ENCODE measurements at regions not wholly inside any gene's neighbourhood (a gene's known extent, or its start where the extent isn't known, plus 50 kb on each side); places are given as distances from the start of the nearest gene placed in this dataset.

- H3K4me3 ChIP-seq (ENCODE audit: insufficient read depth, low read depth, low read length) = no peak overlapping the region
- H3K36me3 ChIP-seq (ENCODE audit: control insufficient read depth, insufficient read depth, low read length) = no peaks in the 10 kb centered on the region
- no peaks in the 10 kb centered on the region for H3K4me1 ChIP-seq (ENCODE audit: control insufficient read depth, insufficient read depth, low read length)
- 100% methylated on average over 1 of the region's 1 CpG for WGBS, 2 experiments
- H3K27ac ChIP-seq (ENCODE audit: insufficient read depth, low read depth, low read length, poor library complexity, severe bottlenecking) = no peak overlapping the region
- no peaks in the 10 kb centered on the region for H3K9me3 ChIP-seq (ENCODE audit: control insufficient read depth, low read length)
- H3K27me3 ChIP-seq (ENCODE audit: control insufficient read depth, insufficient read depth, low read length, poor library complexity, severe bottlenecking) = no peaks in the 10 kb centered on the region
Measured at GRCh38 chr3:144041960-144042556, 70.4 kb downstream of the DIPK2A start.

- Histone ChIP-seq H3K4me1 (ENCODE audit: control insufficient read depth, insufficient read depth, low read length) (no peaks in the 10 kb centered on the region), H3K27me3 (ENCODE audit: control insufficient read depth, insufficient read depth, low read length, poor library complexity, severe bottlenecking) (no peaks in the 10 kb centered on the region), H3K4me3 (ENCODE audit: insufficient read depth, low read depth, low read length) (no peak overlapping the region), H3K36me3 (ENCODE audit: control insufficient read depth, insufficient read depth, low read length) (no peaks in the 10 kb centered on the region), H3K27ac (ENCODE audit: insufficient read depth, low read depth, low read length, poor library complexity, severe bottlenecking) (no peak overlapping the region), H3K9me3 (ENCODE audit: control insufficient read depth, low read length) (no peaks in the 10 kb centered on the region)
- 95 to 100% methylated on average over 1 of the region's 1 CpG for WGBS, 2 experiments
Measured at GRCh38 chr3:144045766-144046165, 74.1 kb downstream of the DIPK2A start.

GRCh38 chr3:144049374-144049773, 77.8 kb downstream of the DIPK2A start:
- WGBS, 2 experiments = 92 to 94% methylated on average over 4 to 5 of the region's 5 CpGs
- Histone ChIP-seq H3K9me3 (ENCODE audit: control insufficient read depth, low read length) (no peaks in the 10 kb centered on the region), H3K36me3 (ENCODE audit: control insufficient read depth, insufficient read depth, low read length) (no peaks in the 10 kb centered on the region), H3K4me1 (ENCODE audit: control insufficient read depth, insufficient read depth, low read length) (no peaks in the 10 kb centered on the region), H3K27ac (ENCODE audit: insufficient read depth, low read depth, low read length, poor library complexity, severe bottlenecking) (no peak overlapping the region), H3K4me3 (ENCODE audit: insufficient read depth, low read depth, low read length) (no peak overlapping the region), H3K27me3 (ENCODE audit: control insufficient read depth, insufficient read depth, low read length, poor library complexity, severe bottlenecking) (no peaks in the 10 kb centered on the region)

GRCh38 chr3:144051211-144051610, 79.6 kb downstream of the DIPK2A start:
- Histone ChIP-seq H3K4me3 (ENCODE audit: insufficient read depth, low read depth, low read length) (no peak overlapping the region), H3K36me3 (ENCODE audit: control insufficient read depth, insufficient read depth, low read length) (no peaks in the 10 kb centered on the region), H3K9me3 (ENCODE audit: control insufficient read depth, low read length) (no peaks in the 10 kb centered on the region), H3K4me1 (ENCODE audit: control insufficient read depth, insufficient read depth, low read length) (no peaks in the 10 kb centered on the region), H3K27me3 (ENCODE audit: control insufficient read depth, insufficient read depth, low read length, poor library complexity, severe bottlenecking) (no peaks in the 10 kb centered on the region), H3K27ac (ENCODE audit: insufficient read depth, low read depth, low read length, poor library complexity, severe bottlenecking) (no peak overlapping the region)

GRCh38 chr3:144052275-144052674, 80.7 kb downstream of the DIPK2A start:
- Histone ChIP-seq H3K4me3 (ENCODE audit: insufficient read depth, low read depth, low read length) (no peak overlapping the region), H3K9me3 (ENCODE audit: control insufficient read depth, low read length) (no peaks in the 10 kb centered on the region), H3K4me1 (ENCODE audit: control insufficient read depth, insufficient read depth, low read length) (no peaks in the 10 kb centered on the region), H3K27me3 (ENCODE audit: control insufficient read depth, insufficient read depth, low read length, poor library complexity, severe bottlenecking) (no peaks in the 10 kb centered on the region), H3K36me3 (ENCODE audit: control insufficient read depth, insufficient read depth, low read length) (no peaks in the 10 kb centered on the region), H3K27ac (ENCODE audit: insufficient read depth, low read depth, low read length, poor library complexity, severe bottlenecking) (no peak overlapping the region)

GRCh38 chr3:144053121-144053520, 81.5 kb downstream of the DIPK2A start:
- H3K4me3 ChIP-seq (ENCODE audit: insufficient read depth, low read depth, low read length) = no peak overlapping the region

GRCh38 chr3:144054766-144055165, 83.1 kb downstream of the DIPK2A start:
- Histone ChIP-seq H3K4me1 (ENCODE audit: control insufficient read depth, insufficient read depth, low read length) (no peaks in the 10 kb centered on the region), H3K27ac (ENCODE audit: insufficient read depth, low read depth, low read length, poor library complexity, severe bottlenecking) (no peak overlapping the region), H3K9me3 (ENCODE audit: control insufficient read depth, low read length) (no peaks in the 10 kb centered on the region), H3K36me3 (ENCODE audit: control insufficient read depth, insufficient read depth, low read length) (no peaks in the 10 kb centered on the region), H3K27me3 (ENCODE audit: control insufficient read depth, insufficient read depth, low read length, poor library complexity, severe bottlenecking) (no peaks in the 10 kb centered on the region), H3K4me3 (ENCODE audit: insufficient read depth, low read depth, low read length) (no peak overlapping the region)

More at GRCh38 chr3:144053121-144053520, 81.5 kb downstream of the DIPK2A start:
- H3K36me3 ChIP-seq (ENCODE audit: control insufficient read depth, insufficient read depth, low read length) = no peaks in the 10 kb centered on the region
- no peak overlapping the region for H3K27ac ChIP-seq (ENCODE audit: insufficient read depth, low read depth, low read length, poor library complexity, severe bottlenecking)
- no peaks in the 10 kb centered on the region for H3K27me3 ChIP-seq (ENCODE audit: control insufficient read depth, insufficient read depth, low read length, poor library complexity, severe bottlenecking)
- no peaks in the 10 kb centered on the region for H3K9me3 ChIP-seq (ENCODE audit: control insufficient read depth, low read length)
- H3K4me1 ChIP-seq (ENCODE audit: control insufficient read depth, insufficient read depth, low read length) = no peaks in the 10 kb centered on the region
- WGBS, 2 experiments = 86 to 100% methylated on average over 1 of the region's 1 CpG

GRCh38 chr3:144055604-144056003, 84.0 kb downstream of the DIPK2A start:
- no peaks in the 10 kb centered on the region for H3K4me1 ChIP-seq (ENCODE audit: control insufficient read depth, insufficient read depth, low read length)
- H3K9me3 ChIP-seq (ENCODE audit: control insufficient read depth, low read length) = no peaks in the 10 kb centered on the region
- no peaks in the 10 kb centered on the region for H3K27me3 ChIP-seq (ENCODE audit: control insufficient read depth, insufficient read depth, low read length, poor library complexity, severe bottlenecking)
- no peaks in the 10 kb centered on the region for H3K36me3 ChIP-seq (ENCODE audit: control insufficient read depth, insufficient read depth, low read length)
- H3K4me3 ChIP-seq (ENCODE audit: insufficient read depth, low read depth, low read length) = no peak overlapping the region
- WGBS, 2 experiments = 100% methylated on average over 1 of the region's 1 CpG
- no peak overlapping the region for H3K27ac ChIP-seq (ENCODE audit: insufficient read depth, low read depth, low read length, poor library complexity, severe bottlenecking)

- no peaks in the 10 kb centered on the region for H3K9me3 ChIP-seq (ENCODE audit: control insufficient read depth, low read length)
- no peaks in the 10 kb centered on the region for H3K36me3 ChIP-seq (ENCODE audit: control insufficient read depth, insufficient read depth, low read length)
- no peak overlapping the region for H3K27ac ChIP-seq (ENCODE audit: insufficient read depth, low read depth, low read length, poor library complexity, severe bottlenecking)
- H3K4me1 ChIP-seq (ENCODE audit: control insufficient read depth, insufficient read depth, low read length) = no peaks in the 10 kb centered on the region
- no peaks in the 10 kb centered on the region for H3K27me3 ChIP-seq (ENCODE audit: control insufficient read depth, insufficient read depth, low read length, poor library complexity, severe bottlenecking)
- no peak overlapping the region for H3K4me3 ChIP-seq (ENCODE audit: insufficient read depth, low read depth, low read length)
- 83 to 93% methylated on average over 6 of the region's 6 CpGs for WGBS, 2 experiments
Measured at GRCh38 chr3:144058713-144059112, 87.1 kb downstream of the DIPK2A start.

- no CpG with 5 or more reads among the region's 1 CpG for WGBS, 2 experiments
- H3K36me3 ChIP-seq (ENCODE audit: control insufficient read depth, insufficient read depth, low read length) = no peaks in the 10 kb centered on the region
- no peaks in the 10 kb centered on the region for H3K27me3 ChIP-seq (ENCODE audit: control insufficient read depth, insufficient read depth, low read length, poor library complexity, severe bottlenecking)
- H3K9me3 ChIP-seq (ENCODE audit: control insufficient read depth, low read length) = no peaks in the 10 kb centered on the region
- H3K4me3 ChIP-seq (ENCODE audit: insufficient read depth, low read depth, low read length) = no peak overlapping the region
- H3K27ac ChIP-seq (ENCODE audit: insufficient read depth, low read depth, low read length, poor library complexity, severe bottlenecking) = no peak overlapping the region
- no peaks in the 10 kb centered on the region for H3K4me1 ChIP-seq (ENCODE audit: control insufficient read depth, insufficient read depth, low read length)
Measured at GRCh38 chr3:144059481-144059880, 87.9 kb downstream of the DIPK2A start.

GRCh38 chr3:144060881-144061280, 89.3 kb downstream of the DIPK2A start:
- 94 to 98% methylated on average over 6 to 11 of the region's 11 CpGs for WGBS, 2 experiments
- no peak overlapping the region for H3K4me3 ChIP-seq (ENCODE audit: insufficient read depth, low read depth, low read length)

More at GRCh38 chr3:144060881-144061280, 89.3 kb downstream of the DIPK2A start:
- Histone ChIP-seq H3K27me3 (ENCODE audit: control insufficient read depth, insufficient read depth, low read length, poor library complexity, severe bottlenecking) (no peaks in the 10 kb centered on the region), H3K9me3 (ENCODE audit: control insufficient read depth, low read length) (no peaks in the 10 kb centered on the region), H3K4me1 (ENCODE audit: control insufficient read depth, insufficient read depth, low read length) (no peaks in the 10 kb centered on the region), H3K36me3 (ENCODE audit: control insufficient read depth, insufficient read depth, low read length) (no peaks in the 10 kb centered on the region), H3K27ac (ENCODE audit: insufficient read depth, low read depth, low read length, poor library complexity, severe bottlenecking) (no peak overlapping the region)

Data from ectodermal cell (in vitro differentiated cells).